ENCODE measurements at regions not wholly inside any gene's neighbourhood (a gene's known extent, or its start where the extent isn't known, plus 50 kb on each side); places are given as distances from the start of the nearest gene placed in this dataset.
"Not testable (repeated sequence)": the region's sequence is repeated elsewhere in the genome, so short reads cannot be mapped to it uniquely, and the experiment has no call there.

DNA sequence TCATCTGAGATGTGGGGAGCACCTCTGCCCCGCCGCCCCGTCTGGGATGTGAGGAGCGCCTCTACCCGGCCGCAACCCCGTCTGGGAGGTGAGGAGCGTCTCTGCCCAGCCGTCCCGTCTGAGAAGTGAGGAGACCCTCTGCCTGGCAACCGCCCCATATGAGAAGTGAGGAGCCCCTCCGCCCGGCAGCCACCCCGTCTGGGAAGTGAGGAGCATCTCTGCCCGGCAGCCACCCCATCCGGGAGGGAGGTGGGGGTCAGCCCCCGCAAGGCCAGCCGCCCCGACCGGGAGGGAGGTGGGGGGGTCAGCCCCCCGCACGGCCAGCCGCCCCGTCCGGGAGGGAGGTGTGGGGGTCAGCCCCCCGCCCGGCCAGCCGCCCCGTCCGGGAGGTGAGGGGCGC, 89.9 kb downstream of the PHLDA1 start:
- not testable (repeated sequence) for DNase-seq

- no peak for DNase-seq
These were observed 92.4 kb downstream of the PHLDA1 start for GRCh38 chr12:75939016-75939642.

- no peak for DNase-seq
These were observed 93.4 kb downstream of the PHLDA1 start for GRCh38 chr12:75938189-75938588.

DNA sequence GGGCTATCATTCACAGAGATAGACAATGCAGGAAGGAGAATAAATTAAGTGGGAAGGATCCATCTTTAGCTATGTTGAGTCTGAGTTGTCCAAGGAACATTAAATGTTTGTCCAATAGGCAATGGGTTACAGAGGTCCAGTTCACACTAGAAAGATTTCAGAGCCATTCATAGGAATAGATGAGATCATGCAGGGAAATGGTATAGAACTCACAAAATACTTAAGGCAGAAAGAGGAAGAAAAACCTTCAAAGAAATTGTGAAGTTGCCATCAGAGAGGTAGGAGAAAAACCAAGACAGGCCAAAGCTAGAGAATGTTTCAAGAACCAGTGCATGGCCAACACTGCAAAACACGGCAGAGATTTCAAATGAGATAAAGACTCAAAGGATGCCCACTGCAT, 94.1 kb downstream of the PHLDA1 start:
- no peak for DNase-seq

GRCh38 chr12:75936515-75937440, 94.8 kb downstream of the PHLDA1 start:
- no peak for DNase-seq

- DNase-seq, result no peak
These were observed 95.9 kb downstream of the PHLDA1 start for GRCh38 chr12:75935539-75936242.

- no peak for DNase-seq
These were observed 98.5 kb downstream of the PHLDA1 start for GRCh38 chr12:75933101-75933500.

DNA sequence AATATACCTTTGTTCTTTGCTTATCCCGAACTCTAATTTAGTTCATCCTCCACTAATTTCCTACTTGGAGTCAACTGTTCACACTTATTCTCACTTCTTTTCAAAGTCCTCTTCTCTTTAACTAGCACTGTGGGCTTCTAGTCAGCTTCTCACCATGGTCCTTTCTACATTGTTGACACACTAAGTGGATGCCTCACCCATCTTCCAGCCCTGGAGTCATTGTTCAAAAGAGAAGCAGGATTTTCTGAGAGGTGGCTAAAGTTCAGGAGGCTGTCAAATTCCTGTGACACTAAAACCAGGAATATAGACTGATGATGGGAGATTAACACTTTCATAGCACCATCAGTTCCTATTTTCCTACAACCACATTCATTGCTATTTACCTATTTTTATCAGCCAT, 99.3 kb downstream of the PHLDA1 start:
- no peak for DNase-seq

- DNase-seq, result no peak
These were observed 107.5 kb downstream of the PHLDA1 start for GRCh38 chr12:75923964-75924666.

DNA sequence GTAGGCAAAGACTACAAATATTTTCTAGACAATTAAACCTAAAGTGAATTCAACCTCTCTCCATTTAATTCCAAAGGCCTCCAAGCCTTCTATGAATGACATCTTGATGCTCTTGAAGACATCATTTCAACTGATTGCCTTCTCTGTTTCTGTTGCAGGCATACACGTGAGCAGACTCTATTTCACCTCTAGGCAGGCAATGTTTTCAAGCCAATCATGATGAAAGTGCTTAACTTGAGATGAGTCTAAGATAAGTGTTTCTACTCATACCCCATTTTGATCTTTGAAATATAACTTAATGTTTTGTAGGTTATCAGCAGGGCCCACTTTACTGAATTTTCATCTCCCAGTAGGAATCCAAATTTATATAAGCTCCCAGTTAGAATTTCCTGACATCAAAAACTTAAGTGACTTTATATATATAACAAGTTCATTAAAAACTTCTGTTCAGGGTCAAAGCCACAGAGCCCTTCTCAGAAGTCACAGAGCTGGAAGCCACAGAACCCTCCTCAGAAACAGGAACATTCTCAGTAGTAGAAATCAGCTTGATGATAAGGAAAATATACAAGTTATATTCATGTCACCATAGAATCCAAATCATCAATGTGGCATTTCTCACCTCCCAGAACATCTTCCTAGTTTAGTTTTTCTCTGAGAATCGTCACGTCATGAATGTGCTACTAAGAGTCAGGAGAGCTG, 108.5 kb downstream of the PHLDA1 start:
- no peak for DNase-seq

GRCh38 chr12:75921622-75922289, 109.8 kb downstream of the PHLDA1 start:
- DNase-seq, result no peak

DNA sequence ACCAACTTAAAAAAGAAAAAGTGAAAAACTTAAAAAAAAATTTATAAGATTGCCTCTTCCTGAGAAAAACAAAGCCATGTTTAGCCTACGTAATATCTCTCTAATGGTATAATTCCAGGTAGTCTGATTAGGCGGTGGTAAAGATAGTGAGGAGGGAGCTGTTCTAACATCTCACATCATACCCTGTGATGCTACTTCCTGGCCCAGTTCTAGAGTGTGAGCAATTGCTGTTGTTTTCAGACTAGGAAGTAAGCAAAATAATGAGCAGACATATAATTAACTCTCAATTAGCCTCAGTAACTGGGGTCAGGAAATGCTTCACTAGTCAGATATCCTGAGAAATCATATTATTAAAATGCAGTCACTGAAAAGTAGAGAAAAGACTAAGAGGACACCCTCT, 113.9 kb downstream of the PHLDA1 start:
- DNase-seq, result no peak

DNA sequence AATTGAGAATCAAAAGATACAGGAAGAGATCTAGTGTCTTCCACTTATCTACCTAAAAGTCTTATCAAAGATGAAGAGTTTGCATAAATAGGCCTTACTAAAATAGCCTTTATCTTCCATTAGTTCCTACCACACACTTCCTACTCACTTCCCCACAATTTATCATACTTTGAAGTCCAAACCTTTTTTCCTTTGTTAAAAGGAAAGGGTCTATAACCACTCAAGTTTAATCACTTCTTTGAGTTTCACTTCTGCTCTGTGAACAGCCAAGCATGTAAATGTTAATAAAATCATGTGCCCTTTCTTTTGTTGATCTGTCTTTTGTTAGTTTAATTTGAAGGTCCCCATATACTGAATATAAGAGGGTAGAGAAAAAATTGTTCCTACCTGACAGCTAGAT, 114.5 kb downstream of the PHLDA1 start:
- no peak for DNase-seq

GRCh38 chr12:75913502-75914351, 117.8 kb downstream of the PHLDA1 start:
- DNase-seq, result no peak

GRCh38 chr12:75909714-75910656, 121.6 kb downstream of the PHLDA1 start:
- no peak for DNase-seq

GRCh38 chr12:75908961-75909605, 122.5 kb downstream of the PHLDA1 start:
- no peak for DNase-seq

DNA sequence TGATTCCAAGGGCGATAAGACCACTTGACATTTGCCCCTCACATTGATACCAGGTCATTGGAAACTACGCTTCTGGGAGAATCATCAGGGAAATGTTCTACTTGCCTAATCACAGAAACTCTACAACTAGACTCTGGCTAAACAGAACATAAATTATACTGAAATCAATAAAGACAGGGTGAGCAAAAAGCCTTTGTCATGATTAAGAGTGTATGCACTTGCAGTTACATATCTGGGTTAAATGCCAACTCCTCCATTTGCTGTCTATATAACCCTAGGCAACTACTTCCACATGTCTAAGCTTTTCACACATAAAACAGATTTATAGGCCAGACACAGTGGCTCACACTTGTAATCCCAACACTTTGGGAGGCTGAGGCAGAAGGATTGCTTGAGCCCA, 125.7 kb downstream of the PHLDA1 start:
- DNase-seq, result no peak

GRCh38 chr12:75900781-75901254, 130.8 kb downstream of the PHLDA1 start:
- no peak for DNase-seq

- DNase-seq, result no peak
These were observed 131.3 kb downstream of the PHLDA1 start for GRCh38 chr12:75900226-75900625.
